Endodermal cell (in vitro differentiated cells): ENCODE measurements at regions not wholly inside any gene's neighbourhood (a gene's known extent, or its start where the extent isn't known, plus 50 kb on each side); places are given as distances from the start of the nearest gene placed in this dataset.

ENCODE experiments used
- DNase-seq: peaks from one replicate; pipeline ENCODE4 v3.0.0-alpha.2; 2017
- H3K27ac ChIP-seq: 2 replicates; pipeline ENCODE4 v1.5.1; 2013; ENCODE audit warnings: mild to moderate bottlenecking, low read depth, low read length, moderate library complexity
- H3K27me3 ChIP-seq: 2 replicates; pipeline ENCODE4 v1.6.1; 2013; ENCODE audit warnings: mild to moderate bottlenecking, low read length, moderate library complexity; ENCODE audit not compliant: insufficient read depth, control insufficient read depth, poor library complexity, severe bottlenecking
- H3K36me3 ChIP-seq: 2 replicates; pipeline ENCODE4 v1.7.0; 2013; ENCODE audit warnings: mild to moderate bottlenecking, low read length, moderate library complexity; ENCODE audit not compliant: control insufficient read depth, insufficient read depth
- H3K4me1 ChIP-seq: one replicate; pipeline ENCODE4 v1.7.0; 2013; ENCODE audit warnings: low read length; ENCODE audit not compliant: control insufficient read depth, insufficient read depth
- H3K4me3 ChIP-seq: 2 replicates; pipeline ENCODE4 v1.5.1; 2013; ENCODE audit warnings: mild to moderate bottlenecking, low read length, moderate library complexity
- H3K9ac ChIP-seq: 2 replicates; pipeline ENCODE4 v1.6.1; 2013; ENCODE audit warnings: mild to moderate bottlenecking, low read length, moderate library complexity; ENCODE audit not compliant: poor library complexity, severe bottlenecking; ENCODE audit errors: extremely low read depth
- H3K9me3 ChIP-seq: 2 replicates; pipeline ENCODE4 v1.6.1; 2013; ENCODE audit warnings: mild to moderate bottlenecking, low read length, moderate library complexity; ENCODE audit not compliant: control insufficient read depth
- H3K27ac Mint-ChIP-seq: 2 replicates; pipeline ENCODE4 v1.8.0; 2020; ENCODE audit warnings: mixed read lengths
- H3K27me3 Mint-ChIP-seq: 2 replicates; pipeline ENCODE4 v1.8.0; 2021; ENCODE audit warnings: mild to moderate bottlenecking, mixed read lengths; ENCODE audit not compliant: insufficient read depth
- H3K36me3 Mint-ChIP-seq: 2 replicates; pipeline ENCODE4 v1.8.0; 2020; ENCODE audit warnings: low read depth, mixed read lengths
- H3K4me1 Mint-ChIP-seq: 2 replicates; pipeline ENCODE4 v1.8.0; 2020; ENCODE audit warnings: mixed read lengths
- H3K4me3 Mint-ChIP-seq: 2 replicates; pipeline ENCODE4 v1.8.0; 2020; ENCODE audit warnings: mild to moderate bottlenecking, moderate library complexity, mixed read lengths
- H3K9me3 Mint-ChIP-seq: 2 replicates; pipeline ENCODE4 v1.8.0; 2020; ENCODE audit warnings: mild to moderate bottlenecking, mixed read lengths
- WGBS, 2 experiments: methylation state at CpG; one replicate each; pipeline versions ENCODE4 v1.1.5 to v1.1.7; 2013; ENCODE audit warnings: missing lambda C conversion rate in 2 of 2, mixed read lengths in 1 of 2; ENCODE audit not compliant: insufficient coverage in 1 of 2, insufficient read length in 1 of 2; 5-methylcytosine and 5-hydroxymethylcytosine counted together
- TF ChIP-seq, protein P1 (sequence below): fragments of 200-600 bp; sonication (generic); conservative IDR thresholded peaks from 2 replicates; pipeline ENCODE4 v1.5.0; 2021; ENCODE audit warnings: antibody characterized with exemption, mild to moderate bottlenecking

DNA sequence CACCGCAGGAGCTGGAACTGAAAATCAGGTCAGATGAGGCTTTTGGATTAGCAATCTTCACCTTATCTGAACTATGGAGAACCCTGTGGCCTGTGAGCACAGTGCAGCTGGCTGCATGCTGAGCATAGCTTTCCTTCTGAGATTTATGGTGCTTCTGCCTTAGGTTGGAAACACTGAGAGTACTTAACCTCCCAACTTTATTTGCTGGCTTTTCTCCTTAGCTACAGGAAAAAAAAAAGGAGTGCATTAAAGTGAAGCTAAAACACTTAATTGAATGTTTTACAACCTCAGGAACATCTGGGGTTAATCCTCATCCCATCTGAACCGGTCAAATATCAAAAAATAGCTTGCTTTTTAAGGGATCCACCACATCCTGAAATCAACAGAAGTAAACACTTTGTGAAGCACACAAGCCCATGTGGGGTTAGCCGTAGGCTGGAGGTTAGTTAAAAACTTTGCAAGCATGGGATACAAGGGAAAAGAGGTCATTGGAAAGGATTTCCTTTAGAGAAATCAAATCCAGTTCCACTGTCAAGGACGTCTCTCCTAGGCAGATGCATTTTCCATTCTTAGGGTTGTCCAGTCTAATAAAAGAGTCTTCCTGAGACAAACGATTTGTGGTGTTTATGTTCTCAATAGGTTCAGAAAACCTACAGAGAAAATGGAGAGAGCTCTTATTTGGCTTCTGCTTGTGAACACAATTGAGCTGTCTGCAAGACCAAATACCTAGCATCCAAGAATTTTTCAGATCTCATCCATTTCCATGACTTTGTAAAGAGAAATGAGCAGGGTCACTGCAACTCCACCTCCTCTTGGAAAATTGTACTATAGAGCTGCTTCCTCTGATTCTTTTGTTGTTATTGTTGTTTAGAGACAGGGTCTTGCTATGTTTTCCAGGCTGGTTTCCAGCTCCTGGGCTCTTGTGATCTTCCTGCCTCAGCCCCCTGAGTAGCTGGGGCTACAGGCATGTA lies 470.4 kb upstream of the IGFBP3 start:
- no peaks in the 10 kb centered on the region for H3K36me3 ChIP-seq
- H3K27ac ChIP-seq = no peak overlapping the region
- 91 to 92% methylated on average over 4 to 5 of the region's 5 CpGs for whole genome bisulfite sequencing, 2 experiments
- peaks cover 10% of the 10 kb centered on the region for H3K4me1 Mint-ChIP-seq
- H3K4me3 ChIP-seq = no peak overlapping the region
- TF ChIP-seq, protein P1, sequence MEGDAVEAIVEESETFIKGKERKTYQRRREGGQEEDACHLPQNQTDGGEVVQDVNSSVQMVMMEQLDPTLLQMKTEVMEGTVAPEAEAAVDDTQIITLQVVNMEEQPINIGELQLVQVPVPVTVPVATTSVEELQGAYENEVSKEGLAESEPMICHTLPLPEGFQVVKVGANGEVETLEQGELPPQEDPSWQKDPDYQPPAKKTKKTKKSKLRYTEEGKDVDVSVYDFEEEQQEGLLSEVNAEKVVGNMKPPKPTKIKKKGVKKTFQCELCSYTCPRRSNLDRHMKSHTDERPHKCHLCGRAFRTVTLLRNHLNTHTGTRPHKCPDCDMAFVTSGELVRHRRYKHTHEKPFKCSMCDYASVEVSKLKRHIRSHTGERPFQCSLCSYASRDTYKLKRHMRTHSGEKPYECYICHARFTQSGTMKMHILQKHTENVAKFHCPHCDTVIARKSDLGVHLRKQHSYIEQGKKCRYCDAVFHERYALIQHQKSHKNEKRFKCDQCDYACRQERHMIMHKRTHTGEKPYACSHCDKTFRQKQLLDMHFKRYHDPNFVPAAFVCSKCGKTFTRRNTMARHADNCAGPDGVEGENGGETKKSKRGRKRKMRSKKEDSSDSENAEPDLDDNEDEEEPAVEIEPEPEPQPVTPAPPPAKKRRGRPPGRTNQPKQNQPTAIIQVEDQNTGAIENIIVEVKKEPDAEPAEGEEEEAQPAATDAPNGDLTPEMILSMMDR = no peak
- peaks cover 4% of the 10 kb centered on the region for H3K27me3 Mint-ChIP-seq
- peaks cover 6% of the 10 kb centered on the region for H3K9me3 Mint-ChIP-seq
- peaks cover 9% of the 10 kb centered on the region for H3K9me3 ChIP-seq
- H3K4me1 ChIP-seq = peaks cover 12% of the 10 kb centered on the region
- no peak overlapping the region for H3K4me3 Mint-ChIP-seq
- H3K27ac Mint-ChIP-seq = no peak overlapping the region
- no peaks in the 10 kb centered on the region for H3K36me3 Mint-ChIP-seq
- no peak for DNase-seq
- H3K9ac ChIP-seq = no peak overlapping the region
- H3K27me3 ChIP-seq = no peaks in the 10 kb centered on the region

DNA sequence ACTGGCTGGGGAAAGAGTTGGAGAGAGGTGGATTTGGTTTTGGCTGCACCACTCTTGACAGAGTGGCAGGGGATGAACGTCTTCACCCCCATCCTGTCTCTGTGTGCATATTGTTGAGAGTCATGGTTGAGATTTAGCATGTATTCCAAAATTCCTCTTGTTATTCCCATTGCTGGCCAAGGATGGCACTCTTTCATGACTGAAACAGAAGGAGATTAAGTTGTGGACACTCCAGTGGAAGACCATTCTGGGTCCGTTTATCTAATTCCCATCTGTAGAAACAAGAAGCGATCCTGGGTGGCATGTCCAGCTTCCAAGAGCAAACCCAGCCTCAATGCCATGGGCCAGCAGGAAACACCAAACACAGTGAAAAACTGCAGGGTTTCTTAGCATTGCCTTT lies 469.0 kb upstream of the IGFBP3 start:
- no peak for DNase-seq

DNA sequence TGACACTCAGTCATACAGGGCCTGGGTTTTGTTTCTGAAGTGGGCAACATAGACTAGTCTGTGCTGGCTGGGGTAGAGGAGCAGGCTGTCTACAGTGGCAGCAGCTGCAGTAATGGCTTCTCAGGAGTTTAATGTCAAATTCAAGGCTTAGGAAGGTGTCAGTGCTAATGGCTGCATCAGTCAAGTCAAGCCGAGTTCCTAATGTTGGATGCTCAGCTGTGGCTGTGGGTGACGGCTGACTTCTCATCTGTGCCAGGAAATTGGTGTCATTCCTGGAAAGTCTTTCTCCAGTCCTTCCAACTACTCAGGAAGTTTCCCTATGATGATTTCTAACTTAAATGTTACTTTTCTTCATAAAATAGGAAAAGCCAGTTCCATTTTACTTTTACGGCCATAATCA lies 468.1 kb upstream of the IGFBP3 start:
- TF ChIP-seq, protein P1 = no peak
- no peak overlapping the region for H3K27ac ChIP-seq
- no peaks in the 10 kb centered on the region for H3K36me3 Mint-ChIP-seq
- H3K4me1 ChIP-seq = peaks cover 12% of the 10 kb centered on the region
- peaks cover 4% of the 10 kb centered on the region for H3K27me3 Mint-ChIP-seq
- no peak overlapping the region for H3K4me3 ChIP-seq
- no peak overlapping the region for H3K27ac Mint-ChIP-seq
- peaks cover 10% of the 10 kb centered on the region for H3K4me1 Mint-ChIP-seq
- no peak overlapping the region for H3K9ac ChIP-seq
- no peaks in the 10 kb centered on the region for H3K27me3 ChIP-seq
- DNase-seq = no peak
- peaks cover 9% of the 10 kb centered on the region for H3K9me3 ChIP-seq
- 91 to 98% methylated on average over 3 of the region's 3 CpGs for WGBS, 2 experiments
- H3K4me3 Mint-ChIP-seq = no peak overlapping the region
- peaks cover 6% of the 10 kb centered on the region for H3K9me3 Mint-ChIP-seq
- no peaks in the 10 kb centered on the region for H3K36me3 ChIP-seq

More for the DNA sequence above, 469.0 kb upstream of the IGFBP3 start:
- Histone ChIP-seq H3K9me3 (peaks cover 9% of the 10 kb centered on the region), H3K27me3 (no peaks in the 10 kb centered on the region), H3K9ac (no peak overlapping the region), H3K4me1 (peaks cover 12% of the 10 kb centered on the region), H3K27ac (no peak overlapping the region), H3K4me3 (no peak overlapping the region), H3K36me3 (no peaks in the 10 kb centered on the region)
- no peak overlapping the region for H3K27ac Mint-ChIP-seq
- H3K36me3 Mint-ChIP-seq = no peaks in the 10 kb centered on the region
- no peak overlapping the region for H3K4me3 Mint-ChIP-seq
- H3K4me1 Mint-ChIP-seq = peaks cover 10% of the 10 kb centered on the region
- TF ChIP-seq, protein P1 = peak; percentile 21
- peaks cover 4% of the 10 kb centered on the region for H3K27me3 Mint-ChIP-seq
- peaks cover 6% of the 10 kb centered on the region for H3K9me3 Mint-ChIP-seq
- 89 to 95% methylated on average over 3 of the region's 3 CpGs for whole genome bisulfite sequencing, 2 experiments
